T-helper 17 cell (primary cell): ENCODE measurements at regions not wholly inside any gene's neighbourhood (a gene's known extent, or its start where the extent isn't known, plus 50 kb on each side); places are given as distances from the start of the nearest gene placed in this dataset.

Source experiments
- ATAC-seq: fragments of 150-1000 bp; cut with Tn5 transposase; 2 replicates; pipeline ENCODE4 v1.10.0; 2021; ENCODE audit warnings: mild to moderate bottlenecking, moderate library complexity
- DNase-seq, 3 donors: peaks; one replicate each; pipeline versions ENCODE4 v3.0.0 to v3.0.0-alpha.2; 2020 to 2021
- H3K9me3 ChIP-seq: one replicate; pipeline ENCODE4 v1.7.0; 2013; ENCODE audit warnings: low read length, mild to moderate bottlenecking; ENCODE audit not compliant: control insufficient read depth, poor library complexity, severe bottlenecking
- H3K27ac Mint-ChIP-seq: one replicate; pipeline ENCODE4 v1.8.0; 2022; ENCODE audit warnings: mild to moderate bottlenecking, moderate library complexity, mixed read lengths
- H3K27me3 Mint-ChIP-seq: one replicate; pipeline ENCODE4 v1.8.0; 2022; ENCODE audit warnings: mixed read lengths
- H3K36me3 Mint-ChIP-seq: one replicate; pipeline ENCODE4 v1.8.0; 2022; ENCODE audit warnings: low read depth, mixed read lengths
- H3K4me1 Mint-ChIP-seq: one replicate; pipeline ENCODE4 v1.8.0; 2022; ENCODE audit warnings: mild to moderate bottlenecking, mixed read lengths
- H3K4me3 Mint-ChIP-seq: one replicate; pipeline ENCODE4 v1.8.0; 2022; ENCODE audit warnings: mild to moderate bottlenecking, moderate library complexity, mixed read lengths

DNA sequence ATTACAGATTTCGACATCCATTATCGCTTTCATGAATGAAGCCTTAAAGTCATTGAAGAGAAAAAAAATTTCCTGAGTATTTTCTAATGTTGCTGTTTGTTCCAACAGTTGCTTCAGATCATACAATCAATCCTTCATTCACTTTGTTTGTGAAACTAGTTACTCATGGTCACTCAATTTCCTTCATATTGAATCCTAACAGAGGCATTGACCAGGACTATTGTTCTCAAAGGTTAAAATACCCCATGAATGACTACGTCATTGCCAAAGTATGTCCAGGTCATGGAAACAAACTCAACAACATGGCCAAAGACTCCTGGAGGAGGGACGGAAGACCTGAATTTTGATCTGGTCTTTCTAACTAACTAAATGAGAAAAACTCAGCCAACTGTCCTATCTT is 54.0 kb upstream of the ABCB5 start:
- H3K27me3 Mint-ChIP-seq = no peaks in the 10 kb centered on the region
- H3K36me3 Mint-ChIP-seq = no peaks in the 10 kb centered on the region
- no peaks in the 10 kb centered on the region for H3K9me3 ChIP-seq
- no peak overlapping the region for H3K27ac Mint-ChIP-seq
- H3K4me1 Mint-ChIP-seq = no peaks in the 10 kb centered on the region
- ATAC-seq (no peak), DNase-seq (no peak)
- no peak overlapping the region for H3K4me3 Mint-ChIP-seq

- no peak for ATAC-seq
- H3K27ac Mint-ChIP-seq = no peak overlapping the region
- H3K36me3 Mint-ChIP-seq = no peaks in the 10 kb centered on the region
- H3K4me3 Mint-ChIP-seq = no peak overlapping the region
- H3K27me3 Mint-ChIP-seq = no peaks in the 10 kb centered on the region
- no peak for DNase-seq
- no peaks in the 10 kb centered on the region for H3K4me1 Mint-ChIP-seq
- H3K9me3 ChIP-seq = no peaks in the 10 kb centered on the region
Observed at GRCh38 chr7:20561908-20562307, 53.6 kb upstream of the ABCB5 start.

DNA sequence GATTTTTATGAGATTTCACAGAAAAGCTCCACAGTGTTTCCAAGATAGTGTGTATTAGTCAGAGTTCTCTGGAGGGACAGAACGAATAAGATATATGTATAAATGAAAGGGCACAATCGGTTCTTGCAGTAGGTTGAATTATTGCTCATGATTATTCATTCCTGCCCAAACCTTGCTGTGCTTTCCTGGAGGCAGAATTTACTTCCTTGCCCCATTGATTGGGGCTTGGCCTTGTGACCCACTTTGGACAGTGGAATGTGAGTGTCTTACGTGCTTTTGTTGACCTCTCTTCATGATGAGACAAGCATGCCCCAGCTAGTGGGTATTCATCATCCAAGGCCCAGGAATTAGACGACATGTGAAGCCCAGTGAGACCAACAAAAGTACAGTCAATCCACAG is 53.0 kb upstream of the ABCB5 start:
- H3K4me1 Mint-ChIP-seq = no peaks in the 10 kb centered on the region
- no peak overlapping the region for H3K4me3 Mint-ChIP-seq
- H3K36me3 Mint-ChIP-seq = no peaks in the 10 kb centered on the region
- H3K27ac Mint-ChIP-seq = no peak overlapping the region
- H3K9me3 ChIP-seq = no peaks in the 10 kb centered on the region
- DNase-seq = no peak
- no peak for ATAC-seq
- no peaks in the 10 kb centered on the region for H3K27me3 Mint-ChIP-seq
